ENCODE measurements at regions not wholly inside any gene's neighbourhood (a gene's known extent, or its start where the extent isn't known, plus 50 kb on each side); places are given as distances from the start of the nearest gene placed in this dataset.
A peak's percentile ranks its signal among the peaks of the same experiment; 100 is the strongest.

DNA sequence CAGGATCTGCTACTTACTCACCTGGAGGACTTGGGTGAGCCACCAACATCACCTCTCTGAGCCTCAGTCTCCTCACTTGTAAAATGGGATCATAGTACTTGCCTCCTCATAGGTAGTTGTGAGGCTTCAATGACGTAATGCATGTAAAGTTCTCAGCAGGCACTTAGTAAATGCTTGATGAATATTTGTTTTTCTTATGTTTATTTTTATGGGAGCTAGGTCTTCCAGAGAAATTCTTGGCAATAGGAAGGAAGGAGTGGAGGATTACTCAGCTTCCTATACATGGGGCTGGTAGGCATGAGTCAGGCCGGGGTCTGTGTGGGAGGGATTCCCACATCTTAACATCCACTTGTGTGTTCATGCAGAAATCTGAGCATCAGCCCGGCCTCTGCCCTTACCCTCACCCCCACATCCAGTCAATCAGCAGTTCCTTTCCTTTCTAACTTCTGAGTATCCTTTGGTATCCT, 95.4 kb upstream of the USP24 start:
- no peak overlapping the region for H3K4me3 ChIP-seq (ENCODE audit: low read depth, low read length)
- no peak for TF ChIP-seq CTCF (IDR thresholded peaks at IDR 0.05; ENCODE audit: insufficient read depth, low read depth, low read length)
- peak; percentile 92 for DNase-seq (ENCODE audit: low read depth)

- no peak for DNase-seq (ENCODE audit: low read depth)
- no peak overlapping the region for H3K4me3 ChIP-seq (ENCODE audit: low read depth, low read length)
- TF ChIP-seq CTCF (IDR thresholded peaks at IDR 0.05; ENCODE audit: insufficient read depth, low read depth, low read length) = no peak
Observed at GRCh38 chr1:55309786-55310504, 94.8 kb upstream of the USP24 start.

DNA sequence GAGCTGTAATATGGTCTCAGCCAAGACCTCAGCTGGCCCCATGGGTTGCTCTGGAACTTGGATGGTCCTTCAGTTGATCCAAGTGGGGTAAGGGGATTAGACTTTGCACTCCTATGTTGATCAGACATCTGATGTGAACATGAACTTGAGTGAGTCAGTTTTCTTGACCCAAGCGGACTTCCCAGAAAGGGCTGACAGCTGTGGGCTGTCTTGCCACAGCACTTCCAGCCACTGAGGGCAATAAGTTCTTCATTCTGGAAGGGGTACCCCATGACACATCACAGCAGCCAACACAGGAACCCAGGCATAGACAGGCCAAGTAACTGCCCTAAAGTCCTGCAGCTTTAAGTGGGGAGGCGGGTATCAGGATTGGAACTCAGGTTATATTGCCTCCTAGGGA, 93.9 kb upstream of the USP24 start:
- DNase-seq (ENCODE audit: low read depth) = peak; percentile 53
- no peak for TF ChIP-seq CTCF (IDR thresholded peaks at IDR 0.05; ENCODE audit: insufficient read depth, low read depth, low read length)

DNA sequence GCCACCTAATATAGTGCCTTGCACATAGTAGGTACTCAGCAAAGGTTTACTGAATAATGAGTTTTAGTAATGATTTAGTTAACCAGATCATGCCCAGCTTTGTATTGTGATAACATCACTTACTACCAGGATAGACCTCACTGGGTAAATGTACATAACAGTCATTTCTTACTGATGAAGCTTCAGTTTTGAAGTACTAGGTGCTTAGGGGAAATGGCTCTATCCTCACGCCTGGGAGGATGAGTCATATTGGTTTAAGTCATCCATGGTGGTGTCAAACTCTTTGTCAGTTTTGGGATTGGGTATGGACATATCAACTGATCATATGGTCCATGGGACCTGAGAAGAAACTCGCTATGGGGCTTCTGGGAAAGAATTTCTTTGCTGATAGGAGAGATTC, 90.6 kb upstream of the USP24 start:
- no peak for DNase-seq (ENCODE audit: low read depth)

More for the DNA sequence above, 93.9 kb upstream of the USP24 start:
- H3K4me3 ChIP-seq (ENCODE audit: low read depth, low read length) = no peak overlapping the region

DNA sequence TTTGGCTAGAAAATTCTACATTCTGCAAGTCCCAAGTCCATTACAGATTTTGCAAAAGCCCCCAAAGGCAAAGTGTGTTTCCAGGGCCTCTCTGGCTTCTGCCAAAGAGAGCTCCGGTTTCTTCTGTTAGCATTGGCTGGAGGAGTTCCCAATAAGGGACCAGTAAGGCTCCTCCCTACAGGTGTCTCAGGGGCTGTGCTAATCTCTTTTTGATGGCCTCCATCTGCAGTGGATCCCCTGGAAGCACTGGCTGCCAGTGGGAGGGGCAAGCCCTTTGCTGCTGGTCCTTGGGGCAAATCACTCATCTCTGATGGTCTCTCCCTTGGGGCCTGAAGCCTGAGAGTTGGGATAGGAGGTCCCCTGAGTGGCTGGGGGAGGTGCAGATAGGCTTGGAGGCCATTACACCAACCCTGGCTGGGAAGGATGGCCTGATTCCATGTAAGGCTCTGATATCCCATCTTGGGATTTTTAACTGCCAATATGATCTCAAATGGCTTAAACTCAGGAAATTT, 89.1 kb upstream of the USP24 start:
- DNase-seq (ENCODE audit: low read depth) = no peak
- no peak overlapping the region for H3K4me3 ChIP-seq (ENCODE audit: low read depth, low read length)
- no peak for TF ChIP-seq CTCF (IDR thresholded peaks at IDR 0.05; ENCODE audit: insufficient read depth, low read depth, low read length)

More for the DNA sequence above, 90.6 kb upstream of the USP24 start:
- no peak overlapping the region for H3K4me3 ChIP-seq (ENCODE audit: low read depth, low read length)
- TF ChIP-seq CTCF (IDR thresholded peaks at IDR 0.05; ENCODE audit: insufficient read depth, low read depth, low read length) = no peak

- TF ChIP-seq CTCF (IDR thresholded peaks at IDR 0.05; ENCODE audit: insufficient read depth, low read depth, low read length) = no peak
- H3K4me3 ChIP-seq (ENCODE audit: low read depth, low read length) = no peak overlapping the region
- DNase-seq (ENCODE audit: low read depth) = no peak
Observed at GRCh38 chr1:55302972-55303371, 87.8 kb upstream of the USP24 start.
